ENCODE measurements at regions not wholly inside any gene's neighbourhood (a gene's known extent, or its start where the extent isn't known, plus 50 kb on each side); places are given as distances from the start of the nearest gene placed in this dataset.
"Not testable (repeated sequence)": the region's sequence is repeated elsewhere in the genome, so short reads cannot be mapped to it uniquely, and the experiment has no call there.

DNA sequence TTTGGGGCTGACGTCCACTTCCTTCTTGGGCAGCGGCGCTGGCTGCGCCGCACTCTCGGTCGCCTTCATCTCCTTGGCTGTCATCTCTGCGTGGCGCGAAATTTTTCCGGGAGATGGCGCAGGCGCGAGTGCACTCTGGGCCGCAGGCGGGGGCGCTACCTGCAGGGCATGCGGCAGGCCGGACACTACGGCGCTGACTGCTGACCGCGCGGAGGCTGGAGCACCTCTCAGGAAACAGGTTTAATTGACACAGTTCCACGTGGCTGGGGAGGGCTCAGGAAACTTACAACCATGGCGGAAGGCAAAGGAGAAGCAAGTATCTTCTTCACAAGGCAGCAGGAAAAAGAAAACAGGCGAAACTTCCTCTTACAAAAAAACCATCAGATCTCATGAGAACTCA, 154.7 kb upstream of the ZNF658 start:
- H3K36me3 ChIP-seq (ENCODE audit: control insufficient read depth in 1 of 2, insufficient read depth in 2 of 2, low read length in 2 of 2); H3K4me1 ChIP-seq (ENCODE audit: control insufficient read depth in 1 of 2, insufficient read depth in 2 of 2, low read length in 2 of 2); H3K9ac ChIP-seq (ENCODE audit: low read length); H3K9me3 ChIP-seq (ENCODE audit: control insufficient read depth in 1 of 2, insufficient read depth in 1 of 2, low read depth in 1 of 2, low read length in 2 of 2); H3K27me3 ChIP-seq (ENCODE audit: insufficient read depth, low read length); H3K79me2 ChIP-seq (ENCODE audit: insufficient read depth, low read length); H3K4me2 ChIP-seq (ENCODE audit: low read length); H2AFZ ChIP-seq (ENCODE audit: low read depth, low read length, poor library complexity, severe bottlenecking); H4K20me1 ChIP-seq (ENCODE audit: insufficient read depth); CTCF ChIA-PET; intact Hi-C loops (cut with micrococcal nuclease); RAD21 ChIA-PET (ENCODE audit: low non-redundant PET in 1 of 2, low total read pairs in 2 of 2, uncharacterized antibody in 2 of 2, unreplicated experiment in 2 of 2); ATAC-seq; BruUV-seq (replicated peaks); DNase-seq (ENCODE audit: low read depth, low spot score); H3K27ac ChIP-seq (ENCODE audit: low read depth, low read length); POLR2A ChIA-PET; H3K9me2 ChIP-seq (ENCODE audit: insufficient read depth); H3K4me3 ChIP-seq (replicated peaks in 1 of 2; ENCODE audit: low read depth in 1 of 2, low read length in 2 of 2): not testable (repeated sequence)

DNA sequence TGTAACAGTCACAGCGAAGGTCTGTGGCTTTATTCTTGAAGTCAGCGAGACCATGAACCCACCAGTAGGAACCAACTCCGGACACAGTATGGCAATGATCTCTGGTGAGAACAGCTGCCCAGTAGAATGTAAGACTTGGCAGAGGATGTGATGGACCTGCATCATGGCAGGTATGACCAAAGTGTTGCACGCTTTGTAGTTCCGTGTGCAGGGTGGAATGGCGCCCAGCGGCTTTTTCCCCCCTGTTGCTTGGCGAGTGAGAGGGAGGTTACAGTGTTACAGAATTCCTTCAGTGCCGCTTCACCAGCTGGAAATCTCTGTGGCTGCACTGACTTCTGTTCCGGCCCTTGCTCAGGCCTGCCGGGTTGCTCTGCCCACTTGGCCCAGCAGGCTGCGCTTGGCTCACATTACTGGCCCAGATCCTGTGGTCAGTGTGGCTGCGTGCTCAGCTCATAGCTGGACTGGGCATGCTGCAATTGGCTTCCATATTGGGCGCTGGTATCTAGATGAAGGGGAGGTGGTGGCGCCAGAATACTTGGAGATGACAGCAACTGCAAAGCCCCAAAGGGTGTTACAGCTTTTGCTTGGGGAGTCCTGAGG, 148.1 kb upstream of the ZNF658 start:
- CTCF ChIA-PET; POLR2A ChIA-PET; H3K9me2 ChIP-seq (ENCODE audit: insufficient read depth); RAD21 ChIA-PET (ENCODE audit: low non-redundant PET in 1 of 2, low total read pairs in 2 of 2, uncharacterized antibody in 2 of 2, unreplicated experiment in 2 of 2); DNase-seq (ENCODE audit: low read depth, low spot score); H2AFZ ChIP-seq (ENCODE audit: low read depth, low read length, poor library complexity, severe bottlenecking); intact Hi-C loops (cut with micrococcal nuclease); H3K27me3 ChIP-seq (ENCODE audit: insufficient read depth, low read length); H4K20me1 ChIP-seq (ENCODE audit: insufficient read depth); H3K9me3 ChIP-seq (ENCODE audit: control insufficient read depth in 1 of 2, insufficient read depth in 1 of 2, low read depth in 1 of 2, low read length in 2 of 2); H3K79me2 ChIP-seq (ENCODE audit: insufficient read depth, low read length); H3K4me3 ChIP-seq (replicated peaks in 1 of 2; ENCODE audit: low read depth in 1 of 2, low read length in 2 of 2); H3K36me3 ChIP-seq (ENCODE audit: control insufficient read depth in 1 of 2, insufficient read depth in 2 of 2, low read length in 2 of 2); H3K4me2 ChIP-seq (ENCODE audit: low read length); H3K27ac ChIP-seq (ENCODE audit: low read depth, low read length); H3K4me1 ChIP-seq (ENCODE audit: control insufficient read depth in 1 of 2, insufficient read depth in 2 of 2, low read length in 2 of 2); H3K9ac ChIP-seq (ENCODE audit: low read length); BruUV-seq (replicated peaks): not testable (repeated sequence)
- 0 out of 2 replicates have a peak, but pooled peaks have one; percentile 36 for ATAC-seq

DNA sequence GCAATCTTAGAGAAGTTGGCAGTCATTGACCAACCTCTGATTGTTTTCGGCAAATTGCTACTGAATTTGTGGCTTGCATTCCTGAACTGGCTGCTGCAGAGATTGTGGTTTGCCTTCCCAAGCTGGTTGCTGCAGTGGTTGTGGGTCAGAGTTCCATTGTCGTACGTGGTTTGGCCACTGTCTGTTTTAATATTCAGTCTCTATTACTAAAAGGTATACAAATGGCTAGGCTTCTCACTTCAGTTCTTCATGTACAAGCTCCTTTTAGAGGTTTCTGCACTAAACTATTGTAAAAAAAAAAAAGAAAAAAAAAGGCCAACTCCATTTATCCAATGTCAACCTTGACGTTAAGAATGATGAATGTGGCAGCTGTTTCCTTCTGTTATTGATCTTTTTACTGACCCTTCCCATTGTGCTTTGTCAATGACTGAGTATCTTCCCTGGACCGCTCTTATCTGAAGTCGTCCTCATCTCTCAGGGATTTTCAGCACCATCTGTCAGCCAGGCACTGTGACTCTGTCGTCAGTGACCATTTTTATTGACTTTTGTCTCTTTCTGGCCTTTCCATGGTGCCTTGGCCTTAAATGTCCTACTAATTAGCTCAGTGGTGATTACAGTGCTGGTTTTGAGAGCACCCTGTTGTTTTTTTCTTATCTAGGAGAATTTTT, 140.6 kb upstream of the ZNF658 start:
- ATAC-seq; RAD21 ChIA-PET (ENCODE audit: low non-redundant PET in 1 of 2, low total read pairs in 2 of 2, uncharacterized antibody in 2 of 2, unreplicated experiment in 2 of 2); intact Hi-C loops (cut with micrococcal nuclease): not testable (repeated sequence)

GRCh38 chr9:66764799-66765493, 135.6 kb upstream of the ZNF658 start:
- H4K20me1 ChIP-seq (ENCODE audit: insufficient read depth); H3K4me2 ChIP-seq (ENCODE audit: low read length); H3K79me2 ChIP-seq (ENCODE audit: insufficient read depth, low read length); H3K9ac ChIP-seq (ENCODE audit: low read length); CTCF ChIA-PET; intact Hi-C loops (cut with micrococcal nuclease); H3K36me3 ChIP-seq (ENCODE audit: control insufficient read depth in 1 of 2, insufficient read depth in 2 of 2, low read length in 2 of 2); H3K4me1 ChIP-seq (ENCODE audit: control insufficient read depth in 1 of 2, insufficient read depth in 2 of 2, low read length in 2 of 2); H3K9me3 ChIP-seq (ENCODE audit: control insufficient read depth in 1 of 2, insufficient read depth in 1 of 2, low read depth in 1 of 2, low read length in 2 of 2); H3K4me3 ChIP-seq (replicated peaks in 1 of 2; ENCODE audit: low read depth in 1 of 2, low read length in 2 of 2); H3K27me3 ChIP-seq (ENCODE audit: insufficient read depth, low read length); H2AFZ ChIP-seq (ENCODE audit: low read depth, low read length, poor library complexity, severe bottlenecking); H3K27ac ChIP-seq (ENCODE audit: low read depth, low read length); RAD21 ChIA-PET (ENCODE audit: low non-redundant PET in 1 of 2, low total read pairs in 2 of 2, uncharacterized antibody in 2 of 2, unreplicated experiment in 2 of 2); ATAC-seq; DNase-seq (ENCODE audit: low read depth, low spot score); H3K9me2 ChIP-seq (ENCODE audit: insufficient read depth); BruUV-seq (replicated peaks); POLR2A ChIA-PET: not testable (repeated sequence)

More for the DNA sequence above, 140.6 kb upstream of the ZNF658 start:
- H3K4me3 ChIP-seq (replicated peaks in 1 of 2; ENCODE audit: low read depth in 1 of 2, low read length in 2 of 2); H3K36me3 ChIP-seq (ENCODE audit: control insufficient read depth in 1 of 2, insufficient read depth in 2 of 2, low read length in 2 of 2); H3K9me2 ChIP-seq (ENCODE audit: insufficient read depth); DNase-seq (ENCODE audit: low read depth, low spot score); H3K27ac ChIP-seq (ENCODE audit: low read depth, low read length); H2AFZ ChIP-seq (ENCODE audit: low read depth, low read length, poor library complexity, severe bottlenecking); CTCF ChIA-PET; H3K9me3 ChIP-seq (ENCODE audit: control insufficient read depth in 1 of 2, insufficient read depth in 1 of 2, low read depth in 1 of 2, low read length in 2 of 2); POLR2A ChIA-PET; H4K20me1 ChIP-seq (ENCODE audit: insufficient read depth); H3K4me1 ChIP-seq (ENCODE audit: control insufficient read depth in 1 of 2, insufficient read depth in 2 of 2, low read length in 2 of 2); BruUV-seq (replicated peaks); H3K4me2 ChIP-seq (ENCODE audit: low read length); H3K79me2 ChIP-seq (ENCODE audit: insufficient read depth, low read length); H3K9ac ChIP-seq (ENCODE audit: low read length); H3K27me3 ChIP-seq (ENCODE audit: insufficient read depth, low read length): not testable (repeated sequence)

Data from HCT116 (cell line).